22Rv1 (cell line): ENCODE measurements at regions not wholly inside any gene's neighbourhood (a gene's known extent, or its start where the extent isn't known, plus 50 kb on each side); places are given as distances from the start of the nearest gene placed in this dataset.

ENCODE experiments used
- CTCF ChIP-seq: fragments of 450-650 bp; IDR thresholded peaks from 2 replicates; pipeline ENCODE4 v1.5.1; 2017; ENCODE audit warnings: mild to moderate bottlenecking
- ZFX ChIP-seq: fragments of 450-650 bp; IDR thresholded peaks from 2 replicates; pipeline ENCODE4 v1.6.1; 2017; ENCODE audit warnings: antibody characterized with exemption, borderline replicate concordance

GRCh38 chr14:42642787-42643186, 1036.1 kb downstream of the LRFN5 start:
- TF ChIP-seq CTCF (no peak), ZFX (no peak)
